NCI-H510A (cell line): ENCODE measurements at regions not wholly inside any gene's neighbourhood (a gene's known extent, or its start where the extent isn't known, plus 50 kb on each side); places are given as distances from the start of the nearest gene placed in this dataset.
A peak's percentile ranks its signal among the peaks of the same experiment; 100 is the strongest.

Experiments used
- DNase-seq: peaks from one replicate; lab custom pipeline; 2025; lab: John Stamatoyannopoulos, UW

DNA sequence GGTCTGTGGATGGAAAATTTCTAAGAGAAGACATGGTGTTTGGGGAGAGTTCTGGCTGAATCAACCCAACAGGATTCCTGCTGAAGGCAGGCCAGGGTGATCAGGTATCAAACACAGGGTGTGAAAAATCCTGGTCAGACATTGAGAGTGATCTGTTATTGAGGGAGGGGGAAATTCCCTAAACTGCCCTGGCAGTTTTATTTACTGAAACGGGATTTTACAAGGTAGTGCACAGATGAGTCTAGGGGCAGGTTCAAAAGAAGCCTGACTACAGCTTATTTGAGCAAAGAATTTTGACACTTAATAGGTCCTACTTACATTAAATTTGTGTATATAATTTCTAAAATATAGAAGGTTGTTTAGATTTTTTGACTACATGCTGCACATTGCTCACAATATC lies 569.4 kb upstream of the RGS18 start:
- DNase-seq: no peak

DNA sequence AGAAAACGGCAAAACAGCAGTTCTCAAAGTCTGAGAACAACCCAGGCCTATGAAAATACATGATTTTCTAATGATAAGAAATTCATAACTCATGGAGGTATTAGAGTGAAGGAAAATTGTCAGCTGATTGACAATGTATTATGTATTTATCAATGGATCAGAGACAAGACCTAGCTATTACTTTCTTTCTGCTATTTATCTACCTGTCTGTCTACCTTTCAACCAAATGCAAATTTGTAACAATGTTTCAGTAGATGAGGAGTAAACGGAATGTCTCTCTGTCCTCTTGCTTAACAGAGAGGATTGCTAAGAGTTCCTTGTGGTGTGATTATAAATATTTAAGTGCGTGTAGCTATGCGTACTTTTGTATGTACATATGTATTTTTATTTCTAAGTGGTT lies 568.7 kb upstream of the RGS18 start:
- DNase-seq: no peak

GRCh38 chr1:191590578-191590977 lies 567.7 kb upstream of the RGS18 start:
- DNase-seq: no peak

DNA sequence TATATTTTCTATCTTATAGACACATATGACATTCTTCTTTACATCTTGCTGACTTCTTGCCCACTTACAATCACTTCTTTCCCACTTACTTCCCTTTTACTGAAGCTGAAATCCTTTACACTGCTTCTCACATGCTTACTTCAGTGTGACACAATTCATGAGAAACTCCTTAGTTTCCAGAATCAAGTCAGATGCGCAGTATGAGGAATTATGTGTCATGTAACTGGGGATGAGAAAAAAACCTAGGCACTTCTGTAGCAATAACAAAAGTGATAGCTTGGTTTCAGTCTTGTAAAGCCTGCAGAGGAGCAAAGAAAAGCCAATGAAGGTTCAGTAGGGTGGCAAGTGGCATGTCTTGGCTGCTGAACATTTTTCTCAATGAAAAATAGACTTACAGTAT lies 566.2 kb upstream of the RGS18 start:
- no peak for DNase-seq

DNA sequence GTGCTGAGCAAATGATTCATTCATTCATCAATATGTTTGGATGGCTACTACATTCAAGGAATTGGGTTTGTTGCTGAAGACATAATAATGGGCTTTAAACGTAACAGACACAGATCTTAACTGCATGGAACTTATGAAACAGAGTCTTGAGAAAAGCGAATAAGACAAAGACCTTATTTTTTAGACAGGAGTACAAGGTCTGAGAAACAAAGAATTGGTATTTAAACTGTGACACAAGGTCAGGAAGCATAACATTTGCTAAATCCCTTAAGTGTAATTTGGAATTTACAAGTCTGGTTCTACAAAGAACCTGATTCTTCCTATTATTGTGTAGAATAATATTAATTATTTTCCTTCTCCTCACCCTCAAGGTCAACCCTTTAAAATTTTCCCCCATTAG lies 565.4 kb upstream of the RGS18 start:
- no peak for DNase-seq

DNA sequence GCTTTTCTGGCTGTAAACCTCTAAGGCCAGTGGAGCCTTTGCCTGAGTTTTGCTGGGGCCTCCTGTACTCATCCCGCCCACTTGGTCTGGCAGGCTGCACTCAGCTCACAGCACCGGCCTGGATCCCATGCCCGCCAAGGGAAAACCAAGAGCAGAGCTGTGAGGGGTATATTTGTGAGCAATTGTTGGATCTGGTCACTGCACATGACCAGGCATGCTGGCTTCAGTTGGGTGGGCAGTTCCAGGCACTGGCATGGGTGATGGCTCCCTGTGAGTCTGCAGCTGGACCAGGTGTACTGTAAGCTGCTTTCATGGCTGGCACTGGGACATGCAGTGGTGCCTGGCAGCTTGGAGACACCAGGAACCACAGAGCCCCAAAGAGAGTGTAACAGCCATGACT lies 563.1 kb upstream of the RGS18 start:
- DNase-seq: no peak

DNA sequence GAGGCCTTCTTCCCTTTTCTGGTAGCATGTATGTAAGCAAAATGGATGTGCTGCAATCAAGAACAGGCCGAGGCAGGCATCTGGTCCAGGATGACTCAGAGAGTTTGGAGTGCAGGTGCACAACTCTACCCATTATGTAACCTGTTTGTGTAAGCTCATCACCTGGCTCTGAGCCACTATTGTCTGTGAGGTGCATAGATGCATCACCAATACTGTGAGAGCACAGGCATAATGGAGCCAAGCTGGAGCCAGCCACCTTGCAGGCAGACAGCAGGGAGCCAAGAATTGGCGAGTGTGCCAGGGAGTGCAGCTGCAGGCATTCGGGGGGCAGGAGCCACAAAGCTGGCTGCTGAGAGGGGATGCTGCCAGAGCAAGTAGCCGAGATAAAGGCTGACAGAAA lies 549.9 kb upstream of the RGS18 start:
- peak; percentile 85 for DNase-seq

DNA sequence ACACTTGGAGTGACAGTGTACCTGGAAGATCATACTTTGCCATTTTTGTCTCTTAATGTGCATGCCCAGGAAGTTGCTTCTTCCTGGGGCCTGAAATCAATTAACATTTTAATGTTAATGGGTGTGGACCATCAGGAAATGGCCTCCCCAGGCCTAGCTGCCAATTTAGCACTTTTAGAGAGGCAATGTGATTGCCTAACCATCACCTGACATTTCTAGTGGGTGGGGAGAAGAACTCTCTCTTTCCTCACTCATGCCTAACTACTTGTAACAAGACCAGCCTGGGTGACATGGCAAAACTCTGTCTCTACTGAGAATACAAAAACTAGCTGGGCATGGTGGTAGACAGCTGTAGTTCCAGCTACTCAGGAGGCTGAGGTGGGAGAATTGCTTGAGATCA lies 549.0 kb upstream of the RGS18 start:
- no peak for DNase-seq

DNA sequence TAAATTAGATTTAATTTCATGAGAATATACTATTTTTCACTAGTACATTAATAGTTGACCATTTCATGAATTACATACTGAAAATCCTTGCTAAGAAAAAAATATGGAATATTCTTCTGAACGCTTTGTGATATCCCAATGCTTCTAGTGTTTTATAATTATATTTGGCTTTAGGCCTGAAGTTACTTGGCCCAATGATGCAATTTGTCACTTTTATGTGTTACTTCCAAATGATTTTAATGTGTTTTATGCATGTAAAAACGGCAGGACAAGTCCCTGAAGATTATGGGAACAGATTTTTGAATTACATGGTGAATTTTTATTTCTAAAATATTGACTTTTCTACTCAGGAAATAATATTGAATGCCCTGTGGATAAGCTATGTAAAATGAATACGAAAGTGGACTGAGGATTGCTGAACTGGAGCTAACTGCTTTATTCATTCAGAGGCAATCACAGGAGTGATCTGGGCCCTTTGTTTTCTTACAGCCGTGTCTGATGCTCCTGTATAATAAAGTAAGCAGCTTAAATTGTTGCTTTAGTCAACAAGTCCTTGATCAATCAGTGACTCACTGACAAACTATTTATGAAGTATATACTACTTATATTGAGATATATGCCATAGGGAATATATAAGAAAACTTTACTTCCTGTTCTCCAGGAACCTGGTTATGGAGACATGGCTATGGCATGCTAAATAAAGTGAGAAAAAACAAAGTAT lies 543.0 kb upstream of the RGS18 start:
- DNase-seq: no peak

DNA sequence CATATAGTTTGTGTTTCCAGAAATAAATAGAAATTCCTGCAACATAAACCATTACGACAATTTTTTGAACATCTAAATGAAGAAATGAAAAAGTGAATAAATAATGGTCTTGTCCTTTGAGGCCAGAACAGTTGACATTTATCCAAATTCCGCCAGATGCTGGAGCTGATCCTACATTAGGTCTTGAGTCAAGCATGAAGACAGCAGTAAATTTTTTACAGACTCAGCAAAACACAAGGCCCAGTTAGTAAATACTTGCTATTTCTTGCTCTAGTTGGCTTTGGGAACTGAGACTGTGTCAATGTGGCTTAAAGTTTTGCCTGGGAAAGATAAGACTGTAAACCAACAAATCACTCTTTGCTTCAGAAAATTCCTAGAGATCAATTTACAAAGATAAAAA lies 540.1 kb upstream of the RGS18 start:
- DNase-seq: no peak

GRCh38 chr1:191620883-191621282 lies 537.4 kb upstream of the RGS18 start:
- DNase-seq: no peak

GRCh38 chr1:191624044-191624443 lies 534.2 kb upstream of the RGS18 start:
- no peak for DNase-seq

DNA sequence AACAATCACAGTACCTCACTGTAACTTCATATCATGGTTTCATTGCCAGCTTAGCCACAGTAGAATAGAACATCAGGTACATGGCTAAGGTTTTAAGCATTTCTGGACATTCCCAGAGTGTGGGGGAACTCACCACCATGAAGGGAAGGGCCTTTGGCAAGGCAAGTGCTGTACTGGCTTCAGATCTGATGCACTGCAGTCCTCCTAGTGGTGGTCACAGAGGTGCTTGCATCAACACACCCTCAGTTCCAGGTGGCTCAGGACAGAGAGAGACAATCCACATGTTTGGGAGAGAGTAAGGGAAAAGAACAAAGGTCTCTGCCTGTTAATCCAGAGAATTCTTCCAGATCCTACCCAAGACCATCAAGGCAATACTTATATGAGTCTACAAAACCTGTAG lies 528.4 kb upstream of the RGS18 start:
- no peak for DNase-seq

- DNase-seq: no peak
Measured at GRCh38 chr1:191634801-191635508, 523.3 kb upstream of the RGS18 start.

DNA sequence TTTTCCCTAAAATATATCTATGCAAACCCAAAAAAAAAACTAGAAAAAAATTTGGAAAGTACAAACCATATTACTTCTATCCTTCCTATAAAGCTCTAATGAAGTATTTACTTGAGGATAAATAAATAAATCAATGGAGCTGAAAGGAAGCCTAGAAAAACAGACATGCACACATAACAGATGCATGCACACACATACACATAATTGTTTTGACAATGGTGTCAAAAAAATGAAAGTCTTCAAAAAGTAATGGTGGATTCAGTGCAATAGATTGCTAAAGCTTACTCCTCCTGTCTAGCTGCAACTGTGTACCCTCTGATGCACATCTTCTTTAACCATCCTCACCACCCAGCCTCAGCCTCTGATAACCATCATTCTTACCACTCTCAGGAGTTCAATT lies 521.9 kb upstream of the RGS18 start:
- DNase-seq: no peak

DNA sequence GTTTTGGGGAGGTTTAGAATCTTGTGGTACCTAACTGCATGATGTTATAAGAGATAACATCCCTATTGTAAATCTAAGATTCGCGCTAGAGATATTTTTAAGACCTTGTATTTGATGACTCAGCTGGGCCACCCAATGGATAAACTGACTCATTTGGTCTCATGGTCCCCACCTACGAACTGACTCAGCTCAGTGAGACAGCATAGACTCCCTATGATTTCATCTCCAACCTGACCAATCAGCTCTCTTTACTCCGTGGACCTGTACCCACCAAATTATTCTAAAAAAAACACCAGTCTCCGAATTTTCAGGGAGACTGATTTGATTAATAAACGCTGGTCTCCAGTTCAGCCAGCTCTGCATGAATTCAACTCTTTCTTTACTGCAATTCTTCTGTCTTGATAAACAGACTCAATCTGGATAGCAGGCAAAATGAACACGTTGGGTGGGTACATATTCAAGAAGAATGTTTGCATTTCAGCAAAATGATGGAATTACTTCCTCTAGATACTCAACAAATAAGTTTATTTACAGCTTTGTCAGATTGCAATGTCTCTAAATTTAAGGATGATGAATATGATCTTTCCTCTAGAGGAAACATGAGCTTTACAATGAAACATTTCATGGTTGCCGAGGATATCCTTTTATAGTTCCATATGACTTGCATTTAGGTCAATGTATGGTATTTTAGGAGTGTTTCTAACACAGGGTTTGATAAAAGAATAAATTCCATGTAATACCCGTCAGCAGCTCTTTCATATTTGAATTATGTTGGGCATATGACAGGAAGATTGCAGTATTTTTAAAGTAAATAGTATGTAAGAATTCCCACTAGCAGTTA lies 516.6 kb upstream of the RGS18 start:
- DNase-seq: no peak

- DNase-seq: no peak
Measured at GRCh38 chr1:191643060-191643459, 515.2 kb upstream of the RGS18 start.

- DNase-seq: no peak
Measured at GRCh38 chr1:191648939-191649338, 509.3 kb upstream of the RGS18 start.

DNA sequence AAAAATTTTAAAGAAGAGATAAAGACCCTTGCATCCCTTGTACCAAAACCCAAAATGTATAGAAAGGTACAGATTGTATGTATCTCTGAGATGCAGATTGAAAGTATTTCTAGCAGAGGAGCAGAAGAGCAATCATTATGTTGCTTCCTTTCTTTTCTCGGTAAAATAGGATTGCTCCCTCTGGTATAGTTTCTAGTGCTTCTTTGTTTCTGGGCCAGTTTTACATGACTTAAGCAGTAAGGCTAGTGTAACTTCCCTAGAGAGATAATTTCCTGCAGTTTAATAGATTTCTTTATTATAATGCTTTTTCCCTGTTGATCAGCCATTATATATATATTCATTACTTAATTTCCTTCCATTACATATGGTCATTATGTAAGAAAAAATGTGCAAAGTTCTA lies 496.2 kb upstream of the RGS18 start:
- no peak for DNase-seq

- DNase-seq: no peak
Measured at GRCh38 chr1:191662746-191663145, 495.5 kb upstream of the RGS18 start.

DNA sequence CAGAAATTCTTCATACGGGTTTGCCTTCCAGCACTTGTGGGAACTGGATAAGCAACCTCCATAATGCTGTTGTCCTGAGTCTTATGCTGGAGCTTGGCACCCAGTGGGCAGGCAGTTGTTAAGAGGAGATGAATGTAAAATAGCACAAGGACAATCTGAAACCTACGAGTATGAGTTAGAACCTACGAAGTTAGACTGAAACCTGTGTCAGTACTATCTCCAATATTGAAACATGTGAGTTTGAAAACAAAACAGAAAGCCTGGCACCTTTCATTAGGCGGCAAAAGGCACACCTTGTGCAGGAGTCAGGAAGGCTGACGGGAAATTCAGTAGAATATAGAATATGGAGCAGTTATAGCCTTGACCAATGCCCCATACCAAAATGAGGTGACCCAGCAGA lies 489.7 kb upstream of the RGS18 start:
- no peak for DNase-seq

GRCh38 chr1:191669629-191670028 lies 488.6 kb upstream of the RGS18 start:
- DNase-seq: no peak

DNA sequence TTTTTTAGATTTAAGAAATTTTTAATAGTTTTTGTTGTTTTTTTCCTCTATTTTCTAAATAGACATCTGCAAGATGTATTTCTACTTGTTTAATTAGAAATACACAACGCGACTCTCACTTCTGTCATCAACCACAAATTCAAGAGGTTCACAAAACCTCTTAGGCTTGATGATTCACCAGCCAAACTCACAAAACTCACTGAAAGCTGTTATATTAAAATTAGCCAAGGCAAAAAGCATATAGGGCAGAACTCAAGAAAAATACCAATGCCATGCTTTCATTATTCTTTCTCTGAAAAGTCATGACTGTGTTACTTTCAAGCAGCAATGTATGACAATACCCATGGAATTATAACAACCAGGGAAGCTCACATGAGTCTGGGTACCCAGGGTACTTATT lies 487.0 kb upstream of the RGS18 start:
- no peak for DNase-seq
